ENCODE measurements at regions not wholly inside any gene's neighbourhood (a gene's known extent, or its start where the extent isn't known, plus 50 kb on each side); places are given as distances from the start of the nearest gene placed in this dataset.

DNA sequence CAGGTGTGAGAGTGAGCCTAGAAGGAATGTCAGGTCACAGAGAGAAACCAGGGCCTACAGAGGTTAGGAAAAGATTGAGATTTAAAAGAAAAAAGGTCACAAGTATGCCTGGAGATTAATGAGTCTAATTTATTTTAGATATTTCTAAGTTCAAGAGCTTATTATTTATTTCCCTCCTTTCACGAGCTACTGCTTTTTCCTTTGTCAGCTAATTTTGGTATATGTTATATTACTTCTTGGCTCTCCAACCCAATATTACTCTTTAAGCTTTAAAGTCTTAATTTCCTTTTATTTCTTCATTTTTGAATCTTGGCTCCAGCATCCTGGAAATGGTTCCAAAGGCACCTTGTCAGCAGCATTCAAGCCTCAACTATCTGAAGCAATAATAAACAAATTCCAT, 109.5 kb upstream of the MIS18BP1 start:
- ChIA-PET CTCF (no interaction called here), POLR2A (ENCODE audit: low non-redundant PET) (no interaction called here)
- intact Hi-C loops (cut with micrococcal nuclease; ENCODE audit: unreplicated experiment): no loop called here
- Histone ChIP-seq H3K4me3 (ENCODE audit: low read depth, low read length, poor library complexity, severe bottlenecking) (no peak overlapping the region), H3K27me3 (replicated peaks; ENCODE audit: insufficient read depth, low read depth, low read length, poor library complexity) (no peaks in the 10 kb centered on the region), H3K4me1 (ENCODE audit: insufficient read depth, low read length, poor library complexity, severe bottlenecking) (no peaks in the 10 kb centered on the region), H3K36me3 (ENCODE audit: insufficient read depth, low read length, poor library complexity, severe bottlenecking) (no peaks in the 10 kb centered on the region), H3K9me3 (ENCODE audit: low read depth, low read length, poor library complexity, severe bottlenecking) (no peaks in the 10 kb centered on the region), H3K27ac (ENCODE audit: low read depth, low read length, poor library complexity, severe bottlenecking) (no peak overlapping the region)
- BruUV-seq (replicated peaks): no TSS peak
- DNase-seq (ENCODE audit: low spot score): no peak
- TF ChIP-seq, protein P1, sequence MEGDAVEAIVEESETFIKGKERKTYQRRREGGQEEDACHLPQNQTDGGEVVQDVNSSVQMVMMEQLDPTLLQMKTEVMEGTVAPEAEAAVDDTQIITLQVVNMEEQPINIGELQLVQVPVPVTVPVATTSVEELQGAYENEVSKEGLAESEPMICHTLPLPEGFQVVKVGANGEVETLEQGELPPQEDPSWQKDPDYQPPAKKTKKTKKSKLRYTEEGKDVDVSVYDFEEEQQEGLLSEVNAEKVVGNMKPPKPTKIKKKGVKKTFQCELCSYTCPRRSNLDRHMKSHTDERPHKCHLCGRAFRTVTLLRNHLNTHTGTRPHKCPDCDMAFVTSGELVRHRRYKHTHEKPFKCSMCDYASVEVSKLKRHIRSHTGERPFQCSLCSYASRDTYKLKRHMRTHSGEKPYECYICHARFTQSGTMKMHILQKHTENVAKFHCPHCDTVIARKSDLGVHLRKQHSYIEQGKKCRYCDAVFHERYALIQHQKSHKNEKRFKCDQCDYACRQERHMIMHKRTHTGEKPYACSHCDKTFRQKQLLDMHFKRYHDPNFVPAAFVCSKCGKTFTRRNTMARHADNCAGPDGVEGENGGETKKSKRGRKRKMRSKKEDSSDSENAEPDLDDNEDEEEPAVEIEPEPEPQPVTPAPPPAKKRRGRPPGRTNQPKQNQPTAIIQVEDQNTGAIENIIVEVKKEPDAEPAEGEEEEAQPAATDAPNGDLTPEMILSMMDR (conservative IDR thresholded peaks at IDR 0.05; ENCODE audit: low read depth, low read length): no peak
- TF ChIP-seq EZH2 (IDR thresholded peaks at IDR 0.05; ENCODE audit: borderline replicate concordance, low read depth, low read length, poor library complexity, severe bottlenecking): no peak

DNA sequence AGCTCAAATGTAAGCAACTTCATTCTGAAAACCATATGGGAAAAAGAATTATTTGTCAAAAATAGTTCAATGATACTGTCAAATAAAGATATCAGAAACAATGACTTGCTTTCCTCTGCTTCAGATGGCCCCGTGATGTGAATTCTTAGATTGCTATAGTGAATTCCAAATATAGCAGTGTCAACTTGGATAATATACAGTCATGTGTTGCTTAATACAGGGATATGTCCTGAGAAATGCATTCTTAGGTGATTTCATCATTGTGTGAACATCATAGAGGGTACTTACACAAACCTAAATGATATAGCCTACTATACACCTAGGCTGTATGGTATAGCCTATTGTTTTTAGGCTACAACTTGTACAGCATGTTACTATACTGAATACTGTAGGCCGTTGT, 108.7 kb upstream of the MIS18BP1 start:
- no peak for TF ChIP-seq EZH2 (IDR thresholded peaks at IDR 0.05; ENCODE audit: borderline replicate concordance, low read depth, low read length, poor library complexity, severe bottlenecking)
- TF ChIP-seq, protein P1 (conservative IDR thresholded peaks at IDR 0.05; ENCODE audit: low read depth, low read length): no peak
- intact Hi-C loops (cut with micrococcal nuclease; ENCODE audit: unreplicated experiment): no loop called here
- DNase-seq (ENCODE audit: low spot score): no peak
- H3K4me1 ChIP-seq (ENCODE audit: insufficient read depth, low read length, poor library complexity, severe bottlenecking): no peaks in the 10 kb centered on the region
- BruUV-seq (replicated peaks): no TSS peak
- H3K27ac ChIP-seq (ENCODE audit: low read depth, low read length, poor library complexity, severe bottlenecking): no peak overlapping the region
- no peaks in the 10 kb centered on the region for H3K9me3 ChIP-seq (ENCODE audit: low read depth, low read length, poor library complexity, severe bottlenecking)
- H3K4me3 ChIP-seq (ENCODE audit: low read depth, low read length, poor library complexity, severe bottlenecking): no peak overlapping the region
- CTCF ChIA-PET: no interaction called here
- POLR2A ChIA-PET (ENCODE audit: low non-redundant PET): no interaction called here
- H3K36me3 ChIP-seq (ENCODE audit: insufficient read depth, low read length, poor library complexity, severe bottlenecking): no peaks in the 10 kb centered on the region
- no peaks in the 10 kb centered on the region for H3K27me3 ChIP-seq (replicated peaks; ENCODE audit: insufficient read depth, low read depth, low read length, poor library complexity)

DNA sequence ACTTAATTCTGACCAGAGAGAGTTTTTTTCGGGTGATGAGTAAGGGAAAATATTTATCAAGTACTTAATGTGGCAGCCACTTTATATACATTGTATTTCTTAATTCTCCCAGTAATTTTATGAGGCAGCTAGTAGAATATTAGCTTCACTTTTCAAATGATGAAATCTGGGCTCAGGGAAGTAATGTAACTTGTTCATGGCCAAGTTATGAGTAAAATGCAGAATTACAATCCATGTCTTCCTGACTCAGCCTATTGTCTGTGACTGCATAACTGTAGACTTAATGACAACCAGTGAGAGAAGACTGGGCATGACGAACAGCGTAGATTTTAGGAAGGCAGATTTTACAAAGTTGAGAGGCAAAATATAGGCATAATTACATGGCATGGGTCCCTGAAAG, 106.7 kb upstream of the MIS18BP1 start:
- no peak overlapping the region for H3K27ac ChIP-seq (ENCODE audit: low read depth, low read length, poor library complexity, severe bottlenecking)
- no peaks in the 10 kb centered on the region for H3K27me3 ChIP-seq (replicated peaks; ENCODE audit: insufficient read depth, low read depth, low read length, poor library complexity)
- no peaks in the 10 kb centered on the region for H3K9me3 ChIP-seq (ENCODE audit: low read depth, low read length, poor library complexity, severe bottlenecking)
- DNase-seq (ENCODE audit: low spot score): no peak
- H3K36me3 ChIP-seq (ENCODE audit: insufficient read depth, low read length, poor library complexity, severe bottlenecking): no peaks in the 10 kb centered on the region
- POLR2A ChIA-PET (ENCODE audit: low non-redundant PET): no interaction called here
- intact Hi-C loops (cut with micrococcal nuclease; ENCODE audit: unreplicated experiment): no loop called here
- no TSS peak for BruUV-seq (replicated peaks)
- H3K4me1 ChIP-seq (ENCODE audit: insufficient read depth, low read length, poor library complexity, severe bottlenecking): no peaks in the 10 kb centered on the region
- no peak for TF ChIP-seq EZH2 (IDR thresholded peaks at IDR 0.05; ENCODE audit: borderline replicate concordance, low read depth, low read length, poor library complexity, severe bottlenecking)
- TF ChIP-seq, protein P1 (conservative IDR thresholded peaks at IDR 0.05; ENCODE audit: low read depth, low read length): no peak
- CTCF ChIA-PET: no interaction called here
- no peak overlapping the region for H3K4me3 ChIP-seq (ENCODE audit: low read depth, low read length, poor library complexity, severe bottlenecking)

Measured in A673 (cell line).